ENCODE measurements at regions not wholly inside any gene's neighbourhood (a gene's known extent, or its start where the extent isn't known, plus 50 kb on each side); places are given as distances from the start of the nearest gene placed in this dataset.
"Not testable (repeated sequence)": the region's sequence is repeated elsewhere in the genome, so short reads cannot be mapped to it uniquely, and the experiment has no call there.

DNA sequence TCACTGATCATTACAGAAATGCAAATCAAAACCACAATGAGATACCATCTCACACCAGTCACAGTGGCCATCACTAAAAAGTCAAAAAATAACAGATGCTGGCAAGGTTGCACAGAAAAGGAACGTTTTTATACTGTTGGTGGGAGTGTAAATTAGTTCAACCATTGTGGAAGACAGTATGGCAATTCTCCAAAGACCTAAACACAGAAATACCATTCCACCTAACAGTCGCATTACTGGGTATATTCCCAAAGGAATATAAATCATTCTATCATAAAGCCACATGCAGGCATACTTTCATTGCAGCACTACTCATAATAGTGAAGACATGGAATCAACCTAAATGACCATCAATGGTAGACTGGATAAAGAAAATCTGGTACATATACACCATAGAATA, 83.2 kb upstream of the ARID5B start:
- H3K27ac Mint-ChIP-seq; H3K4me3 Mint-ChIP-seq; intact Hi-C loops (cut with micrococcal nuclease); CTCF ChIA-PET; H3K36me3 Mint-ChIP-seq (ENCODE audit: low read depth); ATAC-seq (ENCODE audit: low read depth); POLR2A ChIA-PET; H3K27me3 Mint-ChIP-seq; H3K4me1 Mint-ChIP-seq; DNase-seq; H3K9me3 Mint-ChIP-seq: not testable (repeated sequence)

GRCh38 chr10:61819208-61819607, 82.3 kb upstream of the ARID5B start:
- Mint-ChIP-seq H3K4me1 (no peaks in the 10 kb centered on the region), H3K27me3 (no peaks in the 10 kb centered on the region), H3K36me3 (ENCODE audit: low read depth) (no peaks in the 10 kb centered on the region), H3K9me3 (no peaks in the 10 kb centered on the region), H3K4me3 (no peak overlapping the region), H3K27ac (no peak overlapping the region)
- ChIA-PET CTCF (interaction anchor here (0.8 kb wide), 1 partner anchor 68 kb away, joined by 3 read pairs; no protein-coding TSS in a partner anchor), POLR2A (no interaction called here)
- TF ChIP-seq, protein P1, sequence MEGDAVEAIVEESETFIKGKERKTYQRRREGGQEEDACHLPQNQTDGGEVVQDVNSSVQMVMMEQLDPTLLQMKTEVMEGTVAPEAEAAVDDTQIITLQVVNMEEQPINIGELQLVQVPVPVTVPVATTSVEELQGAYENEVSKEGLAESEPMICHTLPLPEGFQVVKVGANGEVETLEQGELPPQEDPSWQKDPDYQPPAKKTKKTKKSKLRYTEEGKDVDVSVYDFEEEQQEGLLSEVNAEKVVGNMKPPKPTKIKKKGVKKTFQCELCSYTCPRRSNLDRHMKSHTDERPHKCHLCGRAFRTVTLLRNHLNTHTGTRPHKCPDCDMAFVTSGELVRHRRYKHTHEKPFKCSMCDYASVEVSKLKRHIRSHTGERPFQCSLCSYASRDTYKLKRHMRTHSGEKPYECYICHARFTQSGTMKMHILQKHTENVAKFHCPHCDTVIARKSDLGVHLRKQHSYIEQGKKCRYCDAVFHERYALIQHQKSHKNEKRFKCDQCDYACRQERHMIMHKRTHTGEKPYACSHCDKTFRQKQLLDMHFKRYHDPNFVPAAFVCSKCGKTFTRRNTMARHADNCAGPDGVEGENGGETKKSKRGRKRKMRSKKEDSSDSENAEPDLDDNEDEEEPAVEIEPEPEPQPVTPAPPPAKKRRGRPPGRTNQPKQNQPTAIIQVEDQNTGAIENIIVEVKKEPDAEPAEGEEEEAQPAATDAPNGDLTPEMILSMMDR (IDR thresholded peaks at IDR 0.05) = no peak
- intact Hi-C loops (cut with micrococcal nuclease) = no loop called here
- no peak for DNase-seq
- no peak for ATAC-seq (ENCODE audit: low read depth)

DNA sequence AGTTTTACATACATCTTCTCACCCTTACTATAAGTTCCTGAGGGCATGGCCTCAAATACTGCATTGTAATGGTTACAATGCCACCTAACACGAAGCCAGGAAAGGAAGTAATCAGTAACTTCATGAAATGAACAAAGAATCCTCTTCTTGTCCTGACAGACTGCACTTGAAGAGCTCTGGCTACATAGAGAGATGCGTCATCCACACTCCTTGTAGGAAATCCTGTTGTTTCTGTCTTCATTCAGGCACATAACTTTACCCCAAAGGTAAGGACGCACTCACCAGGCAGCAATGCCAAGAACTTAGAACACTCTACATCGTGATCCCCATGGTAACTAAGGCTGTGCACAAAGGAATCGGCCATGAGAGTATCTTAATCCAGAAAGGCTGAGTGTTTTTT, 80.3 kb upstream of the ARID5B start:
- Mint-ChIP-seq H3K4me1 (no peaks in the 10 kb centered on the region), H3K4me3 (no peak overlapping the region), H3K27me3 (no peaks in the 10 kb centered on the region), H3K36me3 (ENCODE audit: low read depth) (no peaks in the 10 kb centered on the region), H3K9me3 (no peaks in the 10 kb centered on the region), H3K27ac (no peak overlapping the region)
- TF ChIP-seq, protein P1 (IDR thresholded peaks at IDR 0.05) = no peak
- intact Hi-C loops (cut with micrococcal nuclease) = no loop called here
- DNase-seq = no peak
- CTCF ChIA-PET = no interaction called here
- POLR2A ChIA-PET = no interaction called here
- ATAC-seq (ENCODE audit: low read depth) = no peak

GRCh38 chr10:61821693-61822092, 79.8 kb upstream of the ARID5B start:
- Mint-ChIP-seq H3K27ac (no peak overlapping the region), H3K4me3 (no peak overlapping the region), H3K36me3 (ENCODE audit: low read depth) (no peaks in the 10 kb centered on the region), H3K4me1 (no peaks in the 10 kb centered on the region), H3K27me3 (no peaks in the 10 kb centered on the region), H3K9me3 (no peaks in the 10 kb centered on the region)
- POLR2A ChIA-PET = no interaction called here
- ATAC-seq (ENCODE audit: low read depth) (no peak), DNase-seq (no peak)
- intact Hi-C loops (cut with micrococcal nuclease) = no loop called here
- CTCF ChIA-PET = no interaction called here
- TF ChIP-seq, protein P1 (IDR thresholded peaks at IDR 0.05) = no peak

- CTCF ChIA-PET = no interaction called here
- no peaks in the 10 kb centered on the region for H3K4me1 Mint-ChIP-seq
- POLR2A ChIA-PET = no interaction called here
- ATAC-seq (ENCODE audit: low read depth) = no peak
- no peaks in the 10 kb centered on the region for H3K27me3 Mint-ChIP-seq
- no peaks in the 10 kb centered on the region for H3K36me3 Mint-ChIP-seq (ENCODE audit: low read depth)
- TF ChIP-seq, protein P1 (IDR thresholded peaks at IDR 0.05) = no peak
- H3K27ac Mint-ChIP-seq = no peak overlapping the region
- H3K4me3 Mint-ChIP-seq = no peak overlapping the region
- intact Hi-C loops (cut with micrococcal nuclease) = no loop called here
- DNase-seq = no peak
- no peaks in the 10 kb centered on the region for H3K9me3 Mint-ChIP-seq
These were observed 79.4 kb upstream of the ARID5B start for GRCh38 chr10:61822096-61822495.

GRCh38 chr10:61822781-61823230, 78.7 kb upstream of the ARID5B start:
- no peaks in the 10 kb centered on the region for H3K27me3 Mint-ChIP-seq
- no peak overlapping the region for H3K4me3 Mint-ChIP-seq
- POLR2A ChIA-PET = no interaction called here
- no peak overlapping the region for H3K27ac Mint-ChIP-seq
- ATAC-seq (ENCODE audit: low read depth) (no peak), DNase-seq (no peak)
- no peaks in the 10 kb centered on the region for H3K36me3 Mint-ChIP-seq (ENCODE audit: low read depth)
- intact Hi-C loops (cut with micrococcal nuclease) = no loop called here
- TF ChIP-seq, protein P1 (IDR thresholded peaks at IDR 0.05) = no peak
- H3K9me3 Mint-ChIP-seq = no peaks in the 10 kb centered on the region
- CTCF ChIA-PET = no interaction called here
- H3K4me1 Mint-ChIP-seq = no peaks in the 10 kb centered on the region
